OCI-LY3 (cell line): ENCODE measurements at regions not wholly inside any gene's neighbourhood (a gene's known extent, or its start where the extent isn't known, plus 50 kb on each side); places are given as distances from the start of the nearest gene placed in this dataset.

Experiments used
- EZH2phosphoT487 ChIP-seq: fragments of 200-600 bp; shearing (Covaris generic); IDR thresholded peaks from 2 replicates; pipeline ENCODE4 v1.6.1; 2018; ENCODE audit warnings: antibody characterized with exemption, mixed run types, low read depth
- TF ChIP-seq, protein P1 (sequence below): fragments of 200-600, 300-600 bp; sonication (generic); IDR thresholded peaks from 2 replicates; pipeline ENCODE4 v1.5.1; 2014; ENCODE audit warnings: antibody characterized with exemption, low read length, low read depth

GRCh38 chr12:19044430-19044829 lies 85.1 kb upstream of the PLEKHA5 start:
- TF ChIP-seq, protein P1, sequence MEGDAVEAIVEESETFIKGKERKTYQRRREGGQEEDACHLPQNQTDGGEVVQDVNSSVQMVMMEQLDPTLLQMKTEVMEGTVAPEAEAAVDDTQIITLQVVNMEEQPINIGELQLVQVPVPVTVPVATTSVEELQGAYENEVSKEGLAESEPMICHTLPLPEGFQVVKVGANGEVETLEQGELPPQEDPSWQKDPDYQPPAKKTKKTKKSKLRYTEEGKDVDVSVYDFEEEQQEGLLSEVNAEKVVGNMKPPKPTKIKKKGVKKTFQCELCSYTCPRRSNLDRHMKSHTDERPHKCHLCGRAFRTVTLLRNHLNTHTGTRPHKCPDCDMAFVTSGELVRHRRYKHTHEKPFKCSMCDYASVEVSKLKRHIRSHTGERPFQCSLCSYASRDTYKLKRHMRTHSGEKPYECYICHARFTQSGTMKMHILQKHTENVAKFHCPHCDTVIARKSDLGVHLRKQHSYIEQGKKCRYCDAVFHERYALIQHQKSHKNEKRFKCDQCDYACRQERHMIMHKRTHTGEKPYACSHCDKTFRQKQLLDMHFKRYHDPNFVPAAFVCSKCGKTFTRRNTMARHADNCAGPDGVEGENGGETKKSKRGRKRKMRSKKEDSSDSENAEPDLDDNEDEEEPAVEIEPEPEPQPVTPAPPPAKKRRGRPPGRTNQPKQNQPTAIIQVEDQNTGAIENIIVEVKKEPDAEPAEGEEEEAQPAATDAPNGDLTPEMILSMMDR: no peak
- TF ChIP-seq EZH2phosphoT487: no peak
